ENCODE measurements at regions not wholly inside any gene's neighbourhood (a gene's known extent, or its start where the extent isn't known, plus 50 kb on each side); places are given as distances from the start of the nearest gene placed in this dataset.

- TF ChIP-seq, protein P1, sequence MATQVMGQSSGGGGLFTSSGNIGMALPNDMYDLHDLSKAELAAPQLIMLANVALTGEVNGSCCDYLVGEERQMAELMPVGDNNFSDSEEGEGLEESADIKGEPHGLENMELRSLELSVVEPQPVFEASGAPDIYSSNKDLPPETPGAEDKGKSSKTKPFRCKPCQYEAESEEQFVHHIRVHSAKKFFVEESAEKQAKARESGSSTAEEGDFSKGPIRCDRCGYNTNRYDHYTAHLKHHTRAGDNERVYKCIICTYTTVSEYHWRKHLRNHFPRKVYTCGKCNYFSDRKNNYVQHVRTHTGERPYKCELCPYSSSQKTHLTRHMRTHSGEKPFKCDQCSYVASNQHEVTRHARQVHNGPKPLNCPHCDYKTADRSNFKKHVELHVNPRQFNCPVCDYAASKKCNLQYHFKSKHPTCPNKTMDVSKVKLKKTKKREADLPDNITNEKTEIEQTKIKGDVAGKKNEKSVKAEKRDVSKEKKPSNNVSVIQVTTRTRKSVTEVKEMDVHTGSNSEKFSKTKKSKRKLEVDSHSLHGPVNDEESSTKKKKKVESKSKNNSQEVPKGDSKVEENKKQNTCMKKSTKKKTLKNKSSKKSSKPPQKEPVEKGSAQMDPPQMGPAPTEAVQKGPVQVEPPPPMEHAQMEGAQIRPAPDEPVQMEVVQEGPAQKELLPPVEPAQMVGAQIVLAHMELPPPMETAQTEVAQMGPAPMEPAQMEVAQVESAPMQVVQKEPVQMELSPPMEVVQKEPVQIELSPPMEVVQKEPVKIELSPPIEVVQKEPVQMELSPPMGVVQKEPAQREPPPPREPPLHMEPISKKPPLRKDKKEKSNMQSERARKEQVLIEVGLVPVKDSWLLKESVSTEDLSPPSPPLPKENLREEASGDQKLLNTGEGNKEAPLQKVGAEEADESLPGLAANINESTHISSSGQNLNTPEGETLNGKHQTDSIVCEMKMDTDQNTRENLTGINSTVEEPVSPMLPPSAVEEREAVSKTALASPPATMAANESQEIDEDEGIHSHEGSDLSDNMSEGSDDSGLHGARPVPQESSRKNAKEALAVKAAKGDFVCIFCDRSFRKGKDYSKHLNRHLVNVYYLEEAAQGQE (IDR thresholded peaks at IDR 0.05), result no peak
- no peak for TF ChIP-seq RXRA (IDR thresholded peaks at IDR 0.05)
- no peak for TF ChIP-seq HNF4G (IDR thresholded peaks at IDR 0.05)
- no peak for TF ChIP-seq EGR1 (IDR thresholded peaks at IDR 0.05; ENCODE audit: low read depth in 2 of 2)
- TF ChIP-seq HNF4A (conservative IDR thresholded peaks at IDR 0.05), result no peak
- no peak for TF ChIP-seq GABPA (IDR thresholded peaks at IDR 0.05 in 1 of 2, conservative IDR thresholded peaks at IDR 0.05 in 1 of 2)
- no peak for TF ChIP-seq FOXA2 (IDR thresholded peaks at IDR 0.05)
These were observed 273.9 kb downstream of the PHF14 start for GRCh38 chr7:11247545-11247944.

GRCh38 chr7:11251436-11251835 lies 277.8 kb downstream of the PHF14 start:
- no peak overlapping the region for H3K27ac ChIP-seq (ENCODE audit: low read depth in 1 of 2, low read length in 2 of 2)
- H3K4me1 ChIP-seq (ENCODE audit: control insufficient read depth in 4 of 4, insufficient read depth in 4 of 4, low read length in 3 of 4), result peaks cover 0 to 13% (median 2%) of the 10 kb centered on the region in 4 donors
- no peaks in the 10 kb centered on the region for H3K9me3 ChIP-seq (ENCODE audit: control insufficient read depth in 4 of 4, low read length in 3 of 4)
- WGBS, result 6% methylated on average over 2 of the region's 2 CpGs
- no peaks in the 10 kb centered on the region for H3K27me3 ChIP-seq (ENCODE audit: control insufficient read depth in 4 of 4, insufficient read depth in 4 of 4, low read length in 3 of 4)
- H3K36me3 ChIP-seq (ENCODE audit: control insufficient read depth in 4 of 4, insufficient read depth in 3 of 4, low read depth in 1 of 4, low read length in 3 of 4), result peaks cover 0 to 6% (median 1%) of the 10 kb centered on the region in 4 donors
- H3K9ac ChIP-seq (ENCODE audit: low read depth in 1 of 2, low read length in 2 of 2), result no peak overlapping the region
- no peak for DNase-seq (ENCODE audit: low spot score)
- no peak overlapping the region for H3K4me3 ChIP-seq (ENCODE audit: low read depth in 1 of 3, low read length in 3 of 3)
- no peak for TF ChIP-seq HNF4G (IDR thresholded peaks at IDR 0.05)
- TF ChIP-seq EGR1 (IDR thresholded peaks at IDR 0.05; ENCODE audit: low read depth in 2 of 2), result no peak
- TF ChIP-seq JUND (IDR thresholded peaks at IDR 0.05), result no peak
- TF ChIP-seq, protein P2, sequence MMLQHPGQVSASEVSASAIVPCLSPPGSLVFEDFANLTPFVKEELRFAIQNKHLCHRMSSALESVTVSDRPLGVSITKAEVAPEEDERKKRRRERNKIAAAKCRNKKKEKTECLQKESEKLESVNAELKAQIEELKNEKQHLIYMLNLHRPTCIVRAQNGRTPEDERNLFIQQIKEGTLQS (IDR thresholded peaks at IDR 0.05), result no peak
- TF ChIP-seq HNF4A (conservative IDR thresholded peaks at IDR 0.05), result no peak

More at GRCh38 chr7:11247545-11247944, 273.9 kb downstream of the PHF14 start:
- Histone ChIP-seq H3K4me1 (ENCODE audit: control insufficient read depth in 4 of 4, insufficient read depth in 4 of 4, low read length in 3 of 4) (peaks cover 0 to 8% (median 1%) of the 10 kb centered on the region in 4 donors), H3K27ac (ENCODE audit: low read depth in 1 of 2, low read length in 2 of 2) (no peak overlapping the region), H3K9me3 (ENCODE audit: control insufficient read depth in 4 of 4, low read length in 3 of 4) (no peaks in the 10 kb centered on the region), H3K9ac (ENCODE audit: low read depth in 1 of 2, low read length in 2 of 2) (no peak overlapping the region), H3K27me3 (ENCODE audit: control insufficient read depth in 4 of 4, insufficient read depth in 4 of 4, low read length in 3 of 4) (no peaks in the 10 kb centered on the region), H3K4me3 (ENCODE audit: low read depth in 1 of 3, low read length in 3 of 3) (no peak overlapping the region), H3K36me3 (ENCODE audit: control insufficient read depth in 4 of 4, insufficient read depth in 3 of 4, low read depth in 1 of 4, low read length in 3 of 4) (peaks cover 0 to 6% (median 2%) of the 10 kb centered on the region in 4 donors)
- WGBS, result 8% methylated on average over 1 of the region's 1 CpG
- no peak for DNase-seq (ENCODE audit: low spot score)

DNA sequence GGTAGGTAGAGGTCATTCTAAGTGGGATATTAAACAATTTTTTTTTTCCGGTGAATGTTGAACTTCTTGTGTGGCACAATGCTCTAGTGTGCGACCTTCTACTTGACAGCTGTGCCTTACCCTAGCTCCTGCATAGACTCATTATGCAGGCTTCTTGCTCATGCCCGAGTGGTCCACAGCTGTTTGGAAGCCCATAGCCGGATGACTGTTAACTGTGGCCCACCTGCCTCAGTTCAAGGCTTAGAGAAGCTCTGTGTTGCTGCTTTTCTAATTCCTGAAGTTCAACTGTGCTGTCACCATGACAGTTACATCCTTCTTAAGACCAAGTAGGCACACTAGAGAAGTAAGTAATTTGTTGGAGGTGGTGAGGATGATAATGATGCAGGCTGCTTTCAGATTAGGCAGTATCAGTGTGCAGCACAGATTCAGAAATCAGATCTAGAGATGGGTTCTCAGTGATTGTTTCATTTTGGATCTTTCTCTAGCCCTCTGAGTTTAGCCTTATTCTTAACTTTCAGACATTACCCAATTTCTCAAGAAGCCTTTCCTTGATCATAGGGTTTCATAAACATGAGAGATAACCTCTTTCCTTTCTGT lies 278.4 kb downstream of the PHF14 start:
- no peak overlapping the region for H3K4me3 ChIP-seq (ENCODE audit: low read depth in 1 of 3, low read length in 3 of 3)
- peaks cover 0 to 13% (median 2%) of the 10 kb centered on the region in 4 donors for H3K4me1 ChIP-seq (ENCODE audit: control insufficient read depth in 4 of 4, insufficient read depth in 4 of 4, low read length in 3 of 4)
- TF ChIP-seq RXRA (IDR thresholded peaks at IDR 0.05), result no peak
- TF ChIP-seq FOXA1 (IDR thresholded peaks at IDR 0.05), result no peak
- TF ChIP-seq NR2F2 (IDR thresholded peaks at IDR 0.05), result no peak
- peaks cover 0 to 6% (median 1%) of the 10 kb centered on the region in 4 donors for H3K36me3 ChIP-seq (ENCODE audit: control insufficient read depth in 4 of 4, insufficient read depth in 3 of 4, low read depth in 1 of 4, low read length in 3 of 4)
- H3K9me3 ChIP-seq (ENCODE audit: control insufficient read depth in 4 of 4, low read length in 3 of 4), result no peaks in the 10 kb centered on the region
- no peaks in the 10 kb centered on the region for H3K27me3 ChIP-seq (ENCODE audit: control insufficient read depth in 4 of 4, insufficient read depth in 4 of 4, low read length in 3 of 4)
- H3K27ac ChIP-seq (ENCODE audit: low read depth in 1 of 2, low read length in 2 of 2), result no peak overlapping the region
- DNase-seq (ENCODE audit: low spot score), result no peak
- no peak overlapping the region for H3K9ac ChIP-seq (ENCODE audit: low read depth in 1 of 2, low read length in 2 of 2)
- WGBS, result 95% methylated on average over 4 of the region's 4 CpGs

Data from liver (tissue), 7 donors.